Body of pancreas (tissue), 4 donors: ENCODE measurements at regions not wholly inside any gene's neighbourhood (a gene's known extent, or its start where the extent isn't known, plus 50 kb on each side); places are given as distances from the start of the nearest gene placed in this dataset.

ENCODE experiments used
- CTCF ChIP-seq, 7 experiments: fragments of 450-650 bp in 4 of 7; fragments of 200-600 bp in 3 of 7; sonication (generic) in 3 of 7; IDR thresholded peaks; one replicate each; pipeline ENCODE4 v1.5.1; 2016 to 2019; ENCODE audit warnings: antibody characterized with exemption in 7 of 7
- POLR2A ChIP-seq, 3 donors: fragments of 450-650 bp; IDR thresholded peaks; one replicate each; pipeline ENCODE4 v1.6.1; 2016; ENCODE audit warnings: antibody characterized with exemption in 3 of 3, mild to moderate bottlenecking in 2 of 3

DNA sequence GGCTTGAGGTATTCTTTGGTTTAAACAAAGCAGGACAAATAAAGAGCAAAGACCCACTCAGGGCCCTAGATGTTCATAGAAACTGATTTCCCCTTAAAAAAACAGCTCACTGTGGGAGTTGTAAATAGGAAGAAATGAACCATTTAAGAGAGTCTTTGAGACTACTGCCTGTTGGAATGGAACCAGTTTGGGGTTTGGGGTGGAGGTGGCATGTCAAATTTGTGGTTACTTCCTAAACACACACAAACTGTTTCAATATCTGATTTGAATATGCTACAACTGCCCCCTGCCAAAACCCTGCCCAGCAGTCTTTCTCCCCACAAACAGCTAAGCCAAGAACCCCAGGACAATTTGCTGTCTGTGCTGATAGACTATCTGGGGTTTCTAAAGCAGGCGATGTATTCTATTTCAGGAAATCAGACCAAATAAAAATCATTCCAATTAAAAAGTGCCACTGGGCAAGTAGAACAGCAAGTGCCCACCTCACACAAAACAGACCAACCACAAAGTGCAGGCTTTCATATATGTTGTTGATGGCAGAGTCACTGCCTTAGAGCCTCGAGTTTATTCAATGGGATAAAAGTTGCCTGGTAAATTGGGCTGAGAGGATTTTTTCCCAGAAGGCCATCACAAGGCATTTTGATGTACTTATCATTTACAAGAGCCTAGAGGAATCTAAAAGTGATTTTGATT lies 293.9 kb upstream of the PROK2 start:
- TF ChIP-seq CTCF (IDR thresholded peaks at IDR 0.05) (no peak), POLR2A (IDR thresholded peaks at IDR 0.05) (no peak)
